ENCODE measurements at regions not wholly inside any gene's neighbourhood (a gene's known extent, or its start where the extent isn't known, plus 50 kb on each side); places are given as distances from the start of the nearest gene placed in this dataset.
A peak's percentile ranks its signal among the peaks of the same experiment; 100 is the strongest.

GRCh38 chr4:184315675-184316359 lies 98.1 kb upstream of the ENPP6 start:
- H3K27me3 ChIP-seq (replicated peaks in 1 of 4; ENCODE audit: control insufficient read depth in 3 of 4, extremely low read depth in 1 of 4, insufficient read depth in 3 of 4, low read length in 3 of 4): no peaks in the 10 kb centered on the region
- H2AFZ ChIP-seq (ENCODE audit: low read length): no peak overlapping the region
- no peak overlapping the region for H2BK12ac ChIP-seq (ENCODE audit: low read depth, low read length)
- no peaks in the 10 kb centered on the region for H3K79me1 ChIP-seq (ENCODE audit: low read depth, low read length)
- FAIRE-seq (no peak), DNase-seq (ENCODE audit: low read depth in 1 of 2, low spot score in 2 of 2) (peak in 1 of 2 experiments; percentile 36)
- H3K36me3 ChIP-seq (ENCODE audit: control insufficient read depth in 2 of 4, insufficient read depth in 4 of 4, low read length in 3 of 4): no peaks in the 10 kb centered on the region
- no peaks in the 10 kb centered on the region for H4K20me1 ChIP-seq (replicated peaks in 1 of 2; ENCODE audit: control insufficient read depth in 1 of 2, insufficient read depth in 2 of 2, low read length in 2 of 2)
- CTCF ChIA-PET (ENCODE audit: partially characterized antibody): interaction anchor here (1.5 to 1.7 kb wide), 2 partner anchors 28 to 52 kb away, joined by 3 to 5 read pairs; no protein-coding TSS in a partner anchor
- no peak overlapping the region for H3K4me2 ChIP-seq (ENCODE audit: insufficient read depth in 1 of 2, low read depth in 2 of 2, low read length in 2 of 2)
- no peak overlapping the region for H2BK20ac ChIP-seq (ENCODE audit: low read length)
- no peak overlapping the region for H3K9ac ChIP-seq (replicated peaks in 1 of 4; ENCODE audit: extremely low read depth in 1 of 4, low read depth in 3 of 4, low read length in 3 of 4)
- POLR2A ChIA-PET (ENCODE audit: partially characterized antibody): no interaction called here
- no peak overlapping the region for H3K4ac ChIP-seq (replicated peaks; ENCODE audit: insufficient read length, low read depth, low read length)
- no peak overlapping the region for H2AK5ac ChIP-seq (ENCODE audit: low read depth, low read length)
- no peak overlapping the region for H3K18ac ChIP-seq (ENCODE audit: extremely low read depth, low read length)
- no peak overlapping the region for H2BK5ac ChIP-seq (ENCODE audit: low read depth, low read length)
- no peak overlapping the region for H4K5ac ChIP-seq (ENCODE audit: insufficient read length, low read depth, low read length)
- H3K4me1 ChIP-seq (replicated peaks in 1 of 4; ENCODE audit: control insufficient read depth in 3 of 4, insufficient read depth in 4 of 4, low read length in 3 of 4): peaks cover 0 to 8% (median 2%) of the 10 kb centered on the region in 4 experiments; a peak in 4 of 7 replicates
- H3K23me2 ChIP-seq (ENCODE audit: low read depth, low read length): no peaks in the 10 kb centered on the region
- no peak overlapping the region for H3K56ac ChIP-seq (replicated peaks; ENCODE audit: insufficient read length, low read depth, low read length)
- WGBS, 2 experiments (ENCODE audit: extremely low coverage in 1 of 2, insufficient coverage in 1 of 2, insufficient read length in 1 of 2, insufficient replicate concordance in 2 of 2, low coverage in 1 of 2, low lambda C conversion rate in 2 of 2, missing lambda C conversion rate in 1 of 2): 95% methylated on average over 8 of the region's 8 CpGs; no CpG with 5 or more reads in 1 of the 2 experiments
- no peak overlapping the region for H4K91ac ChIP-seq (replicated peaks; ENCODE audit: insufficient read length, low read length)
- no peak overlapping the region for H3K14ac ChIP-seq (ENCODE audit: insufficient read length)
- no peak overlapping the region for H3K23ac ChIP-seq (ENCODE audit: insufficient read length)
- H3K79me2 ChIP-seq (ENCODE audit: control insufficient read depth in 1 of 2, insufficient read depth in 2 of 2, low read length in 2 of 2): no peaks in the 10 kb centered on the region
- no peak overlapping the region for H4K8ac ChIP-seq (ENCODE audit: extremely low read depth, insufficient read depth, low read length)
- no peak overlapping the region for H3K4me3 ChIP-seq (ENCODE audit: extremely low read depth in 1 of 4, insufficient read depth in 2 of 4, low read depth in 3 of 4, low read length in 4 of 4)
- H2BK15ac ChIP-seq (ENCODE audit: low read length): no peak overlapping the region
- H2BK120ac ChIP-seq (replicated peaks; ENCODE audit: low read depth, low read length): no peak overlapping the region
- no peaks in the 10 kb centered on the region for H3K9me3 ChIP-seq (ENCODE audit: insufficient read depth in 2 of 2, low read depth in 1 of 2, low read length in 1 of 2)
- H3K27ac ChIP-seq (ENCODE audit: low read depth, low read length): no peak overlapping the region
- TF ChIP-seq TEAD4 (IDR thresholded peaks at IDR 0.05; ENCODE audit: low read depth, low read length): no peak
- TF ChIP-seq CHD2 (IDR thresholded peaks at IDR 0.05; ENCODE audit: low read length): no peak
- no peak for TF ChIP-seq POLR2AphosphoS5 (IDR thresholded peaks at IDR 0.05; ENCODE audit: low read depth, low read length)
- TF ChIP-seq KDM4A (IDR thresholded peaks at IDR 0.05; ENCODE audit: low read depth, low read length, severe bottlenecking): no peak
- TF ChIP-seq RFX5 (IDR thresholded peaks at IDR 0.05; ENCODE audit: borderline replicate concordance, low read depth, low read length): no peak
- no peak for TF ChIP-seq TCF12 (IDR thresholded peaks at IDR 0.05; ENCODE audit: low read depth, low read length)
- TF ChIP-seq CTCF (IDR thresholded peaks at IDR 0.05; ENCODE audit: control extremely low read depth in 1 of 3, insufficient read depth in 1 of 3, low read depth in 1 of 3, low read length in 3 of 3): no peak
- TF ChIP-seq SRF (IDR thresholded peaks at IDR 0.05; ENCODE audit: low read depth, low read length): no peak
- TF ChIP-seq MAFK (IDR thresholded peaks at IDR 0.05; ENCODE audit: low read depth, low read length): no peak
- no peak for TF ChIP-seq POLR2A (IDR thresholded peaks at IDR 0.05; ENCODE audit: control extremely low read depth in 1 of 2, low read depth in 2 of 2, low read length in 2 of 2)
- TF ChIP-seq JUND (IDR thresholded peaks at IDR 0.05; ENCODE audit: low read length): no peak
- no peak for TF ChIP-seq BACH1 (IDR thresholded peaks at IDR 0.05; ENCODE audit: low read length)
